RWPE2 (cell line): ENCODE measurements at regions not wholly inside any gene's neighbourhood (a gene's known extent, or its start where the extent isn't known, plus 50 kb on each side); places are given as distances from the start of the nearest gene placed in this dataset.

Source experiments
- ATAC-seq: fragments of 200-7000 bp; cut with Tn5 transposase; 3 replicates; pipeline ENCODE4 v1.9.1; 2021; ENCODE audit warnings: low read depth
- DNase-seq: peaks from one replicate; pipeline ENCODE4 v3.0.0-alpha.2; 2020; ENCODE audit warnings: low spot score
- H3K27ac ChIP-seq: fragments of 450-650 bp; 2 replicates; pipeline ENCODE4 v1.5.1; 2017; ENCODE audit warnings: mild to moderate bottlenecking; ENCODE audit not compliant: poor library complexity, severe bottlenecking
- H3K27me3 ChIP-seq: fragments of 250-450 bp; sonication (Bioruptor Pico); 2 replicates; pipeline ENCODE4 v1.5.1; 2021; ENCODE audit warnings: mild to moderate bottlenecking, moderate library complexity; ENCODE audit not compliant: insufficient read depth, poor library complexity, severe bottlenecking
- H3K36me3 ChIP-seq: fragments of 250-450 bp; sonication (Bioruptor Pico); 2 replicates; pipeline ENCODE4 v1.5.1; 2020; ENCODE audit warnings: low read depth, mild to moderate bottlenecking, moderate library complexity
- H3K4me1 ChIP-seq: fragments of 250-450 bp; sonication (Bioruptor Pico); 2 replicates; pipeline ENCODE4 v1.5.1; 2021; ENCODE audit warnings: mild to moderate bottlenecking, moderate library complexity; ENCODE audit not compliant: insufficient read depth, poor library complexity, severe bottlenecking
- H3K4me3 ChIP-seq: fragments of 250-450 bp; sonication (Bioruptor Pico); 2 replicates; pipeline ENCODE4 v1.5.1; 2021; ENCODE audit warnings: mild to moderate bottlenecking, moderate library complexity; ENCODE audit not compliant: severe bottlenecking
- H3K9me3 ChIP-seq: fragments of 250-450 bp; sonication (Bioruptor Pico); 2 replicates; pipeline ENCODE4 v1.5.1; 2021; ENCODE audit warnings: mild to moderate bottlenecking, moderate library complexity; ENCODE audit not compliant: severe bottlenecking
- TF ChIP-seq, protein P1 (sequence below): fragments of 450-650 bp; IDR thresholded peaks from one replicate; pipeline ENCODE4 v1.5.1; 2017; ENCODE audit warnings: mild to moderate bottlenecking, moderate library complexity; ENCODE audit not compliant: poor library complexity, severe bottlenecking

DNA sequence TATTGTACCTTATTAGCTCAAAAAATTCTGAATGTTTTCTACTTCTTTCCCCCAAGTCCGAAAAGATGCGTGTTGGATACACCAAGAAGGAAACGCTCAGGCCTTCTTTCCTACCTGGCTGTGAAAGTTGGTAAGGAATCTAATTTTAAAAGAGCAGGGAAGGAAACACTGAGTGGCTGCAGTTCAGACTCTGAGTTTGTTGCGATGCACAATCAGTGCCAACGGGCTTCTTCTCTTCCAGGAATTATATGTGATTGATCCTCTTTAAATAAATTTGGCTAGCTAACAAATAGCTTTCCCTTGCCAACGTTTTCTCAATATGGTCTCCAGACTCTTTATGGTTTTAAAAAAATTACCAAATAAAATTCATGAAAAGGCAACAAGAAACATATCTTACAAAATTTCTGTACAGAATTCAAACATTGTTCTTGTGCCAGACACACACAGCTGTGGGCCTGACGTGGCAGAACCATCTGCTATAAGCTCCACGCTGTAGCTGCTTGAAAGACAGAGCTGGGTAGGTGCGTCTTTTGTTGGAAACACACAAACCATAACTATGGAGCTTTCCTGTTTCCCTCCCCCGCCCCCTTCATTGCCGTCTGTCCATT is 493.1 kb downstream of the ZNF608 start:
- no peak for ATAC-seq

GRCh38 chr5:124252747-124253146 is 493.7 kb downstream of the ZNF608 start:
- DNase-seq (no peak), ATAC-seq (no peak)
- H3K27me3 ChIP-seq, result no peaks in the 10 kb centered on the region
- H3K4me1 ChIP-seq, result no peaks in the 10 kb centered on the region
- H3K4me3 ChIP-seq, result no peak overlapping the region
- H3K36me3 ChIP-seq, result no peaks in the 10 kb centered on the region
- TF ChIP-seq, protein P1, sequence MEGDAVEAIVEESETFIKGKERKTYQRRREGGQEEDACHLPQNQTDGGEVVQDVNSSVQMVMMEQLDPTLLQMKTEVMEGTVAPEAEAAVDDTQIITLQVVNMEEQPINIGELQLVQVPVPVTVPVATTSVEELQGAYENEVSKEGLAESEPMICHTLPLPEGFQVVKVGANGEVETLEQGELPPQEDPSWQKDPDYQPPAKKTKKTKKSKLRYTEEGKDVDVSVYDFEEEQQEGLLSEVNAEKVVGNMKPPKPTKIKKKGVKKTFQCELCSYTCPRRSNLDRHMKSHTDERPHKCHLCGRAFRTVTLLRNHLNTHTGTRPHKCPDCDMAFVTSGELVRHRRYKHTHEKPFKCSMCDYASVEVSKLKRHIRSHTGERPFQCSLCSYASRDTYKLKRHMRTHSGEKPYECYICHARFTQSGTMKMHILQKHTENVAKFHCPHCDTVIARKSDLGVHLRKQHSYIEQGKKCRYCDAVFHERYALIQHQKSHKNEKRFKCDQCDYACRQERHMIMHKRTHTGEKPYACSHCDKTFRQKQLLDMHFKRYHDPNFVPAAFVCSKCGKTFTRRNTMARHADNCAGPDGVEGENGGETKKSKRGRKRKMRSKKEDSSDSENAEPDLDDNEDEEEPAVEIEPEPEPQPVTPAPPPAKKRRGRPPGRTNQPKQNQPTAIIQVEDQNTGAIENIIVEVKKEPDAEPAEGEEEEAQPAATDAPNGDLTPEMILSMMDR, result no peak
- no peak overlapping the region for H3K27ac ChIP-seq
- H3K9me3 ChIP-seq, result peaks cover 4% of the 10 kb centered on the region

More for the DNA sequence above, 493.1 kb downstream of the ZNF608 start:
- H3K27ac ChIP-seq, result no peak overlapping the region
- no peak overlapping the region for H3K4me3 ChIP-seq
- no peak for DNase-seq
- peaks cover 2% of the 10 kb centered on the region for H3K9me3 ChIP-seq
- no peaks in the 10 kb centered on the region for H3K36me3 ChIP-seq
- H3K27me3 ChIP-seq, result no peaks in the 10 kb centered on the region
- TF ChIP-seq, protein P1, result no peak
- no peaks in the 10 kb centered on the region for H3K4me1 ChIP-seq

- Histone ChIP-seq H3K27me3 (no peaks in the 10 kb centered on the region), H3K27ac (no peak overlapping the region), H3K36me3 (no peaks in the 10 kb centered on the region), H3K9me3 (peaks cover 4% of the 10 kb centered on the region), H3K4me3 (no peak overlapping the region), H3K4me1 (no peaks in the 10 kb centered on the region)
- TF ChIP-seq, protein P1, result no peak
- DNase-seq, result no peak
- ATAC-seq, result no peak
These were observed 494.2 kb downstream of the ZNF608 start for GRCh38 chr5:124252191-124252638.

DNA sequence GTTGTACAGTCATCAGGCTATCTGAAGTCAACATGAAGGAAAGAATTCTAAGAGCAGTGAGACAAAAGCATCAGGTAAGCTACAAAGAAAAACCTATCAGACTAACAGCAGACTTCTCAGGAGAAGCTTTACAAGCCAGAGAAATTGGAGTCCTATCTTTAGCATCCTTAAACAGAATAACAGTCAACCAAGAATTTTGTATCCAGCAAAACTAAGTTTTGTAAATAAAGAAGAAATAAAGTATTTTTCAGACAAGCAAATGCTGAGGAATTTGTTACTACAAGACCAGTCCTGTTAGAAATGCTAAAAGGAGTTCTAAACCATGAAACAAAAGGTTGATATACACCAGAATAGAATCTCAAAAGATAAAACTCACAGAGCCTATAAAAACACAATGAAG is 501.2 kb downstream of the ZNF608 start:
- ATAC-seq, result no peak
- no peaks in the 10 kb centered on the region for H3K36me3 ChIP-seq

DNA sequence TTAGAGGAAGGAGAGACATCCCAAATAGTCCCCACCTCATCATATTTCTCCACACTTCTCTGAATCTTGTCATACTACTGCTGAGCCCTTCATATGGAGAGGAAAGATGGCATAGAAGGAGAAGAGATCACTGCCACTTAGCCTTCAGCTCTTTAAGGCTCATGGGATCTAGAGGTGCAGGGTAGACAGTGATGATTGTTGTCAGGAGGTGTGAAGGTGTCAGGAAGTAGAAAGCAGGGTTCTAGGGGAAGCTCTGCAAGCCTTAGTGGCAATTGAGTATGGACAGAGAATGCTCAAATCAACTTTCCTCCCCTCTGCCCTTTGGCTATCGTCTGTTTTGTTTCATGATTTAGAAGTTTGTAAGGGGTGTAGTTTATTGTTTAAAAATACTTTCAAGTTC is 505.7 kb downstream of the ZNF608 start:
- no peak overlapping the region for H3K4me3 ChIP-seq
- TF ChIP-seq, protein P1, result no peak
- no peaks in the 10 kb centered on the region for H3K27me3 ChIP-seq
- H3K27ac ChIP-seq, result no peak overlapping the region
- no peak for ATAC-seq
- H3K36me3 ChIP-seq, result no peaks in the 10 kb centered on the region
- peaks cover 2% of the 10 kb centered on the region for H3K9me3 ChIP-seq
- H3K4me1 ChIP-seq, result no peaks in the 10 kb centered on the region
- DNase-seq, result no peak

More for the DNA sequence above, 501.2 kb downstream of the ZNF608 start:
- H3K27ac ChIP-seq, result no peak overlapping the region
- TF ChIP-seq, protein P1, result no peak
- H3K4me1 ChIP-seq, result no peaks in the 10 kb centered on the region
- no peaks in the 10 kb centered on the region for H3K27me3 ChIP-seq
- no peak overlapping the region for H3K4me3 ChIP-seq
- H3K9me3 ChIP-seq, result peaks cover 2% of the 10 kb centered on the region
- no peak for DNase-seq
